C4-2B (cell line): ENCODE measurements at regions not wholly inside any gene's neighbourhood (a gene's known extent, or its start where the extent isn't known, plus 50 kb on each side); places are given as distances from the start of the nearest gene placed in this dataset.

Source experiments
- CTCF ChIP-seq: fragments of 450-650 bp; conservative IDR thresholded peaks from 2 replicates; pipeline ENCODE4 v1.5.1; 2017; ENCODE audit warnings: mild to moderate bottlenecking
- ZFX ChIP-seq: fragments of 450-650 bp; IDR thresholded peaks from 2 replicates; pipeline ENCODE4 v1.6.1; 2017

DNA sequence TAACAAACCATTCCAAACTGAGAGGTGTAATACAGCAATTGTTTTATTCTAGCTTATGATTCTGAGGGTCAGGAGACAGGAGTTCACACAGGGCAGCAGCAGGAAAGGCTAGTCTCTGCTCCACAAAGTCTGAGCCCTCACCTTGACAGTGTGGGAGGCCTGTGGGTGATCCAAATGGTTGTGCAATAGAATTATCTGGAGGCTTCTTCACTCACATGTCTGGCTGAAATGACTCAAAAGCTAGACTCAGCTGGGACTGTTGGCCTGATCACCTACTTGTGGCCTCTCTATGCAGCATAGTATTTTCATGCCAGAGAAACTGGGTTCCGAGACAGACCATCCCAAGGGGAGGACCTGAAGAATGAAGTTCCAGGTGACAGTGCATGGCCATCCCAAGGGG, 233.9 kb upstream of the UBE2E2 start:
- TF ChIP-seq CTCF (no peak), ZFX (no peak)
